WERI-Rb-1 (cell line): ENCODE measurements at regions not wholly inside any gene's neighbourhood (a gene's known extent, or its start where the extent isn't known, plus 50 kb on each side); places are given as distances from the start of the nearest gene placed in this dataset.

Experiments
- DNase-seq: peaks from one replicate; pipeline ENCODE4 v3.0.0-alpha.2; 2020
- H3K27ac ChIP-seq: fragments of 250-450 bp; sonication (Bioruptor Pico); 2 replicates; pipeline ENCODE4 v1.5.1; 2020; ENCODE audit warnings: mild to moderate bottlenecking, moderate library complexity
- H3K27me3 ChIP-seq: fragments of 250-450 bp; sonication (Bioruptor Pico); 2 replicates; pipeline ENCODE4 v1.5.1; 2021; ENCODE audit warnings: mild to moderate bottlenecking, low read depth, moderate library complexity; ENCODE audit not compliant: insufficient read depth, severe bottlenecking
- H3K36me3 ChIP-seq: fragments of 250-450 bp; sonication (Bioruptor Pico); 2 replicates; pipeline ENCODE4 v1.5.1; 2020; ENCODE audit warnings: mild to moderate bottlenecking, moderate library complexity
- H3K4me3 ChIP-seq: 2 replicates; pipeline ENCODE4 v1.5.1; 2011; ENCODE audit warnings: low read depth, mild to moderate bottlenecking, control low read depth, low read length
- H3K9me3 ChIP-seq: fragments of 250-450 bp; sonication (Bioruptor Pico); 2 replicates; pipeline ENCODE4 v1.5.1; 2021; ENCODE audit warnings: mild to moderate bottlenecking, moderate library complexity; ENCODE audit not compliant: severe bottlenecking
- CTCF ChIP-seq: IDR thresholded peaks from 2 replicates; pipeline ENCODE4 v1.5.1; 2011; ENCODE audit warnings: low read depth, mild to moderate bottlenecking, control low read depth, inconsistent platforms, low read length

DNA sequence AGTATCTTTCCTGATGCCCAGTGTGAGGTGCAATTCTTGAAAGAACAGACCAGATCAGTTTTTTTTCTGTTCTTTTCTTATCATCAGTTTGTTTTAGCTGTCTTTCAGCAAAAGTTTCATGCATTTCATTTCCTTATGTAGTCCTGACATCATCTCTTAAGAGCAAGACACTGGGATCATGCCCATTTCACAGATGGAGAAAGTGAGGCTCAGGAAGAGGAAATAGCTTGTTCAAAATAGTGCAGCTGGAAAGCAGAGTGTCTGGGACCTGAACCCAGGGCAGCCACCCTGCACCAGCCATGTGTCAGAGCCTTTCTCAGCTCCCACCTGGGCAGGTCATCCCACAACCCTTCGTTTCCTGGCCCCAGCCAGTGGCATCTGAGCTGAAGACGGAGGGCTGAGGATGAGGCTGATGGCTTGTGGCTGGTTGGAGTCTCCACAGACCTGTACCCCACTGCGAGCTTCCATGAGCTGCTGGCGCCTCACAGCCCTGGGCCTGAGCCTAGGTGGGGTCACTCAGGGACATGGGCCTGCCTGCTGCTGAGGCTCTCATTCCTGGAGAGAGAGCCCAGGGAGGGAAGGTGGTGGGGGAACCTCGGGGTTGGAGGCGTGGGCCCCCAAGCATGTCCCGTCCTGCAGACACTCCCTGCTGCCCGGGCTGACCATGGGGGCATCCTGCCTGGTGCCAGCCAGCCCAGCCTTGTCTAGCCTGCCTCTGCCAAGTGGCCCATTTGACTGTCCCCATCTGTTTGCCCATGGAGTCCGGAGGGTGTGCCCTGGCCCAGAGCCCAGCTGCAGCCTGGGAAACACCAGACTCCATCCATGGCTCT lies 61.8 kb downstream of the SMIM38 start:
- Histone ChIP-seq H3K4me3 (no peak overlapping the region), H3K27ac (no peak overlapping the region), H3K9me3 (no peaks in the 10 kb centered on the region), H3K27me3 (peaks cover 1% of the 10 kb centered on the region), H3K36me3 (no peaks in the 10 kb centered on the region)
- no peak for TF ChIP-seq CTCF
- no peak for DNase-seq

DNA sequence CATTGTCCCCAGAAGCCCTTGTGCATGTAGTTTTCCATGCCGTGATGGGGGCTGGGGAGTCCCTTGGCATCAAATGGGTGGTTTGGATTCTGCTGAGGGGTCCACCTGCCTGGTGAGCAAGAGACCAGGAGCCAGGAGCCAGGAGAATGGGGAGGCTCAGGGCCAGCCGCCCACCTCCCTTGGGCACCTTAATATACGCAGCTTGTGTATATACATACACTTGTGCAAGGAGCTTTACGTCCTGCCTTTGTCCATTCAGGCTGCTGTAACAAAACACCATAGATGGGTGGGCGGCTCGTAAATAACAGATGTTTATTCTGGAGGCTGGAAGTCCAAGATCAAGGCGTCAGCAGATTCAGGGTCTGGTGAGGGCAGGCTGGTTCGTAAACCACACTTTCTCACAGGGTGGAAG lies 62.5 kb downstream of the SMIM38 start:
- no peak for DNase-seq
- TF ChIP-seq CTCF = no peak

GRCh38 chr11:69218946-69219720 lies 63.4 kb downstream of the SMIM38 start:
- no peaks in the 10 kb centered on the region for H3K36me3 ChIP-seq

More for the DNA sequence above, 62.5 kb downstream of the SMIM38 start:
- Histone ChIP-seq H3K36me3 (no peaks in the 10 kb centered on the region), H3K9me3 (no peaks in the 10 kb centered on the region), H3K4me3 (no peak overlapping the region), H3K27ac (no peak overlapping the region), H3K27me3 (no peaks in the 10 kb centered on the region)

DNA sequence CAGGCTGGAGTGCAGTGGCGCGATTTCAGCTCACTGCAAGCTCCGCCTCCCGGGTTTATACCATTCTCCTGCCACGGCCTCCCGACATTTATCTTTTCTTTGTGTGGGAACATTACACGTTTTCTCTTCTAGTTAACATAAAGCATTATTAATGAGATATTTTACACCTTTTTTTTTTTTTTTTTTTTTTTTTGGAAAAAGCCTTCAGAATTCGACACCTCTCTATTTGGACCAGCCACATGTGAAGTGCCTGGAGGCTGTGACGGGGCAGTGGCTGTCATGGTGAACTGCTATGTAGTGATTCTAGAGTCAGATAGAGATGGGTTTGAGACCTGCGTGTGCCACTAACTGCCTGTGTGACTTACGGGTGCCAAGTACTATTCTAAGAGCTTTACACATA lies 64.3 kb downstream of the SMIM38 start:
- no peak overlapping the region for H3K4me3 ChIP-seq
- no peaks in the 10 kb centered on the region for H3K36me3 ChIP-seq
- no peak for TF ChIP-seq CTCF
- no peaks in the 10 kb centered on the region for H3K27me3 ChIP-seq
- no peaks in the 10 kb centered on the region for H3K9me3 ChIP-seq
- no peak overlapping the region for H3K27ac ChIP-seq
- no peak for DNase-seq

More at GRCh38 chr11:69218946-69219720, 63.4 kb downstream of the SMIM38 start:
- no peak for DNase-seq
- no peak for TF ChIP-seq CTCF
- Histone ChIP-seq H3K9me3 (no peaks in the 10 kb centered on the region), H3K27me3 (no peaks in the 10 kb centered on the region), H3K4me3 (no peak overlapping the region), H3K27ac (no peak overlapping the region)

DNA sequence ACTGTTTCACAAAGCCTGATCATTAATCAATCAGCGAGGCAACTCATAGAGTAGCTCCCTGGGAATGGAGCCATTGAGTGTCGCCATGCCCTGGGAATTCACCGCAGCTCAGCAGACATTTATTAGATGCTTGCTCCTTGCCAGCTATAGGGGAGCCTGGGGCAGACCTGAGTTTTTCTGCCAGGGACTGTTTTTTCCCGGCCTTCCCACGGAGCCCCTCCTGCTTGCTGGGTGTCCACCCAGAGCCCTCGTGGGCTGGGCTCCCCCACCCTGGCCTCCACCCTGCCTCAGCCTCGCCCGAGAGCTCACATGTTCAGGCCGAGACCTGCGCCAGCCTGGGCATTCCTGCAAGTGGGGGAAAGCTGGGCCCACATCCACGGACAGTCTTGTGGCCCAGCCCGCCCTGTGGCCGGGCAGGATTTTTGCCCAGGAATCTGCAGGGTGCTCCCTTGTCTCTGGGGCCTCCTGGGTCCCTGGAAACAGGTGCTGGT lies 64.9 kb downstream of the SMIM38 start:
- Histone ChIP-seq H3K36me3 (no peaks in the 10 kb centered on the region), H3K27me3 (no peaks in the 10 kb centered on the region), H3K4me3 (no peak overlapping the region), H3K27ac (no peak overlapping the region), H3K9me3 (no peaks in the 10 kb centered on the region)
- DNase-seq = no peak
- no peak for TF ChIP-seq CTCF
